H1 (cell line): ENCODE measurements at regions not wholly inside any gene's neighbourhood (a gene's known extent, or its start where the extent isn't known, plus 50 kb on each side); places are given as distances from the start of the nearest gene placed in this dataset.

Source experiments
- CTCF ChIA-PET: fragments of 300-600 bp; sonication (Branson Sonifier 250); formaldehyde crosslinking; loops from one replicate; lab custom pipeline; 2021; ENCODE audit not compliant: partially characterized antibody; lab: Charles Lee
- POLR2A ChIA-PET: fragments of 300-600 bp; sonication (Branson Sonifier 250); formaldehyde crosslinking; loops from one replicate; lab custom pipeline; 2021; ENCODE audit warnings: inconsistent platforms; ENCODE audit not compliant: partially characterized antibody; lab: Charles Lee
- DNase-seq, 2 experiments: peaks; one replicate each; pipeline versions ENCODE4 v3.0.0 to v3.0.0-alpha.2; 2010 to 2022; ENCODE audit warnings: low spot score in 2 of 2, low read depth in 1 of 2, mixed read lengths in 1 of 2
- FAIRE-seq: peaks from 2 replicates; lab custom pipeline; 2011; peaks lifted over from hg19 to GRCh38; lab: Jason Lieb, UNC
- H2AFZ ChIP-seq: 2 replicates; pipeline ENCODE4 v1.8.1; 2012; ENCODE audit warnings: low read length, inconsistent platforms
- H2AK5ac ChIP-seq: 2 replicates; pipeline ENCODE4 v1.6.1; 2013; ENCODE audit warnings: low read depth, low read length
- H2BK120ac ChIP-seq: replicated peaks from 2 replicates; pipeline ENCODE3; 2013; ENCODE audit warnings: low read depth, low read length, inconsistent platforms
- H2BK12ac ChIP-seq: 2 replicates; pipeline ENCODE4 v1.6.1; 2013; ENCODE audit warnings: low read depth, low read length
- H2BK15ac ChIP-seq: 2 replicates; pipeline ENCODE4 v1.6.1; 2013; ENCODE audit warnings: low read length
- H2BK20ac ChIP-seq: 2 replicates; pipeline ENCODE4 v1.6.1; 2013; ENCODE audit warnings: low read length
- H2BK5ac ChIP-seq: 2 replicates; pipeline ENCODE4 v1.6.1; 2013; ENCODE audit warnings: low read depth, low read length
- H3K14ac ChIP-seq: 2 replicates; pipeline ENCODE4 v1.6.1; 2013; ENCODE audit warnings: inconsistent platforms; ENCODE audit not compliant: insufficient read length
- H3K18ac ChIP-seq: 2 replicates; pipeline ENCODE4 v1.6.1; 2013; ENCODE audit warnings: low read length; ENCODE audit errors: extremely low read depth
- H3K23ac ChIP-seq: 2 replicates; pipeline ENCODE4 v1.6.1; 2013; ENCODE audit warnings: inconsistent platforms; ENCODE audit not compliant: insufficient read length
- H3K23me2 ChIP-seq: 2 replicates; pipeline ENCODE4 v1.6.1; 2013; ENCODE audit warnings: low read depth, low read length
- H3K27ac ChIP-seq: 2 replicates; pipeline ENCODE4 v1.6.1; 2011; ENCODE audit warnings: low read depth, low read length, inconsistent platforms
- H3K27me3 ChIP-seq, 4 experiments: replicated peaks in 1 of 4; 1 replicate in 1 of 4; 2 replicates in 3 of 4; pipeline versions ENCODE4 v1.6.1 to v1.8.1; 2011 to 2013; ENCODE audit warnings: low read length in 3 of 4, mild to moderate bottlenecking in 3 of 4, inconsistent platforms in 2 of 4, mixed read lengths in 2 of 4, moderate library complexity in 1 of 4; ENCODE audit not compliant: control insufficient read depth in 3 of 4, insufficient read depth in 3 of 4; ENCODE audit errors: extremely low read depth in 1 of 4
- H3K36me3 ChIP-seq, 4 experiments: 2 replicates each; pipeline versions ENCODE4 v1.6.1 to v1.8.1; 2011 to 2013; ENCODE audit warnings: mild to moderate bottlenecking in 4 of 4, low read length in 3 of 4, moderate library complexity in 2 of 4, control low read depth in 1 of 4, inconsistent platforms in 1 of 4; ENCODE audit not compliant: insufficient read depth in 4 of 4, control insufficient read depth in 2 of 4
- H3K4ac ChIP-seq: replicated peaks from 2 replicates; pipeline ENCODE3; 2013; ENCODE audit warnings: low read length, low read depth, mixed read lengths, inconsistent platforms; ENCODE audit not compliant: insufficient read length
- H3K4me1 ChIP-seq, 4 experiments: replicated peaks in 1 of 4; 1 replicate in 1 of 4; 2 replicates in 3 of 4; pipeline versions ENCODE4 v1.6.1 to v1.8.1; 2011 to 2013; ENCODE audit warnings: low read length in 3 of 4, inconsistent platforms in 2 of 4, mixed read lengths in 1 of 4; ENCODE audit not compliant: insufficient read depth in 4 of 4, control insufficient read depth in 3 of 4
- H3K4me2 ChIP-seq, 2 experiments: 2 replicates each; pipeline versions ENCODE4 v1.6.1 to v1.8.1; 2011 to 2013; ENCODE audit warnings: low read depth in 2 of 2, low read length in 2 of 2, control low read depth in 1 of 2, inconsistent platforms in 1 of 2, mild to moderate bottlenecking in 1 of 2; ENCODE audit not compliant: insufficient read depth in 1 of 2
- H3K4me3 ChIP-seq, 4 experiments: fragments of 200-600, 300-600 bp in 1 of 4; sonication (generic), shearing (Covaris generic), sonication (Bioruptor Twin) in 1 of 4; 2 replicates each; pipeline versions ENCODE4 v1.5.1 to v1.8.1; 2011 to 2016; ENCODE audit warnings: low read length in 4 of 4, low read depth in 3 of 4, control low read depth in 2 of 4, inconsistent platforms in 2 of 4, mild to moderate bottlenecking in 2 of 4, mixed read lengths in 1 of 4, moderate library complexity in 1 of 4; ENCODE audit not compliant: insufficient read depth in 2 of 4; ENCODE audit errors: extremely low read depth in 1 of 4
- H3K56ac ChIP-seq: replicated peaks from 2 replicates; pipeline ENCODE3; 2013; ENCODE audit warnings: low read depth, mild to moderate bottlenecking, mixed read lengths, low read length, inconsistent platforms; ENCODE audit not compliant: insufficient read length
- H3K79me1 ChIP-seq: 2 replicates; pipeline ENCODE4 v1.6.1; 2013; ENCODE audit warnings: low read depth, low read length, control low read depth
- H3K79me2 ChIP-seq, 2 experiments: 2 replicates each; pipeline versions ENCODE4 v1.6.1 to v1.8.1; 2012 to 2013; ENCODE audit warnings: low read length in 2 of 2, mild to moderate bottlenecking in 2 of 2, inconsistent platforms in 1 of 2; ENCODE audit not compliant: insufficient read depth in 2 of 2, control insufficient read depth in 1 of 2
- H3K9ac ChIP-seq, 4 experiments: replicated peaks in 1 of 4; 1 replicate in 1 of 4; 2 replicates in 3 of 4; pipeline versions ENCODE4 v1.6.1 to v1.8.1; 2011 to 2013; ENCODE audit warnings: low read depth in 3 of 4, low read length in 3 of 4, control low read depth in 2 of 4, mild to moderate bottlenecking in 2 of 4, moderate library complexity in 2 of 4, inconsistent platforms in 1 of 4; ENCODE audit errors: extremely low read depth in 1 of 4
- H3K9me3 ChIP-seq, 2 experiments: 2 replicates each; pipeline versions ENCODE4 v1.6.1 to v1.8.1; 2012 to 2013; ENCODE audit warnings: mild to moderate bottlenecking in 2 of 2, moderate library complexity in 2 of 2, control low read depth in 1 of 2, inconsistent platforms in 1 of 2, low read depth in 1 of 2, low read length in 1 of 2, mixed read lengths in 1 of 2; ENCODE audit not compliant: insufficient read depth in 2 of 2
- H4K20me1 ChIP-seq, 2 experiments: replicated peaks in 1 of 2; 2 replicates each; pipeline versions ENCODE3 to v1.8.1; 2011 to 2013; ENCODE audit warnings: inconsistent platforms in 2 of 2, low read length in 2 of 2, mild to moderate bottlenecking in 1 of 2; ENCODE audit not compliant: insufficient read depth in 2 of 2, control insufficient read depth in 1 of 2
- H4K5ac ChIP-seq: 2 replicates; pipeline ENCODE4 v1.6.1; 2013; ENCODE audit warnings: low read length, low read depth, mixed read lengths, inconsistent platforms; ENCODE audit not compliant: insufficient read length
- H4K8ac ChIP-seq: 2 replicates; pipeline ENCODE4 v1.8.0; 2013; ENCODE audit warnings: mild to moderate bottlenecking, moderate library complexity, low read length, inconsistent platforms; ENCODE audit not compliant: insufficient read depth; ENCODE audit errors: extremely low read depth
- H4K91ac ChIP-seq: replicated peaks from 2 replicates; pipeline ENCODE3; 2013; ENCODE audit warnings: low read length, mixed read lengths, inconsistent platforms; ENCODE audit not compliant: insufficient read length
- CHD1 ChIP-seq: IDR thresholded peaks from 2 replicates; pipeline ENCODE4 v1.6.1; 2012; ENCODE audit warnings: low read depth, low read length, improper control_type of control experiment
- CTBP2 ChIP-seq: IDR thresholded peaks from 2 replicates; pipeline ENCODE4 v1.7.0; 2011; ENCODE audit warnings: borderline replicate concordance, mild to moderate bottlenecking, moderate library complexity, mixed read lengths, low read length; ENCODE audit not compliant: insufficient read depth, insufficient read length
- EP300 ChIP-seq, 2 experiments: IDR thresholded peaks; 1 replicate in 1 of 2; 2 replicates in 1 of 2; pipeline ENCODE4 v1.6.1; 2011 to 2012; ENCODE audit warnings: low read depth in 2 of 2, low read length in 2 of 2, mild to moderate bottlenecking in 2 of 2, borderline replicate concordance in 1 of 2, inconsistent platforms in 1 of 2, moderate library complexity in 1 of 2
- GABPA ChIP-seq: IDR thresholded peaks from 2 replicates; pipeline ENCODE4 v1.6.1; 2011; ENCODE audit warnings: mild to moderate bottlenecking, low read length, moderate library complexity, borderline replicate concordance; ENCODE audit not compliant: insufficient read depth
- KDM1A ChIP-seq: fragments of 200-600, 300-600 bp; sonication (generic); IDR thresholded peaks from 2 replicates; pipeline ENCODE4 v1.7.1; 2016; ENCODE audit warnings: mild to moderate bottlenecking, low read length, borderline replicate concordance
- SP1 ChIP-seq: IDR thresholded peaks from 2 replicates; pipeline ENCODE4 v1.6.1; 2011; ENCODE audit warnings: low read depth, low read length
- SP2 ChIP-seq: IDR thresholded peaks from 2 replicates; pipeline ENCODE4 v1.6.1; 2012; ENCODE audit warnings: mild to moderate bottlenecking, low read length, inconsistent platforms
- SUZ12 ChIP-seq: fragments of 200-600 bp; sonication (generic); IDR thresholded peaks from 2 replicates; pipeline ENCODE4 v1.6.1; 2012; ENCODE audit warnings: mild to moderate bottlenecking, inconsistent platforms, low read length, moderate library complexity, mixed read lengths
- WGBS, 2 experiments: shearing (Covaris generic) in 1 of 2; methylation state at CpG; one replicate each; pipeline versions ENCODE4 v1.1.6 to v1.1.7; 2013 to 2015; ENCODE audit warnings: low lambda C conversion rate in 2 of 2, mixed read lengths in 2 of 2, inconsistent platforms in 1 of 2, low coverage in 1 of 2, missing lambda C conversion rate in 1 of 2; ENCODE audit not compliant: insufficient replicate concordance in 2 of 2, insufficient coverage in 1 of 2, insufficient read length in 1 of 2; ENCODE audit errors: extremely low coverage in 1 of 2, missing lambda C conversion rate in 1 of 2; 5-methylcytosine and 5-hydroxymethylcytosine counted together

DNA sequence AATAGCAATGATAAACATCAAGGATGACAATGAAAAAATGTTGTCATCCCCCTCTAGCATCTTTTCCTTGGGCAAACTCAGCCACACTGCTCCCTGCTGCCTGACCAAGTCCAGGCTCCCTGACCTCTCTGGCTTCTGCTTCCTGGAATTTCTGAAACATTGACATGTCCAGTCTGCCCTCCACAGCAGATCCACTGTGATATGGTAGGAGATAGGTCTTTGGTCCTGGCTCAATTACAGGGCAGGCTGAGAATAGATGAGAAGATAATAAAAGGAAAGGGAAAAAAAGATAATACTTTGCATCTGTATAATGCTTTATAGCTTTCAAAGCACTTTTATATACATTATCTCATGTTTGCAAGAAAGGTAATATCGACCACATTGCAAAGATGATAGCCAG lies 417.7 kb downstream of the BUD13 start:
- ChIA-PET CTCF (interaction anchor here (0.7 to 1.3 kb wide), 3 partner anchors 130 to 149 kb away, joined by 3 to 4 read pairs (median 3); no protein-coding TSS in a partner anchor), POLR2A (no interaction called here)
- no peak overlapping the region for H3K18ac ChIP-seq
- H2BK5ac ChIP-seq, result 0 out of 2 replicates have a peak overlapping the region, but pooled peaks have one; percentile 10
- no peaks in the 10 kb centered on the region for H4K20me1 ChIP-seq
- H3K79me1 ChIP-seq, result peaks cover 5% of the 10 kb centered on the region
- DNase-seq (no peak), FAIRE-seq (no peak)
- H2AK5ac ChIP-seq, result no peak overlapping the region
- H4K91ac ChIP-seq, result no peak overlapping the region
- H3K36me3 ChIP-seq, result no peaks in the 10 kb centered on the region
- no peak overlapping the region for H3K14ac ChIP-seq
- no peak overlapping the region for H3K4me3 ChIP-seq
- H3K23me2 ChIP-seq, result no peaks in the 10 kb centered on the region; the same call in 1 of the 2 replicates
- no peaks in the 10 kb centered on the region for H3K27me3 ChIP-seq
- H4K8ac ChIP-seq, result no peak overlapping the region
- no peak overlapping the region for H3K27ac ChIP-seq
- 88% methylated on average over 1 of the region's 1 CpG; no CpG with 5 or more reads in 1 of the 2 experiments for WGBS, 2 experiments
- H3K4me2 ChIP-seq, result no peak overlapping the region
- H3K4ac ChIP-seq, result no peak overlapping the region
- H3K23ac ChIP-seq, result no peak overlapping the region
- no peak overlapping the region for H4K5ac ChIP-seq
- H2BK12ac ChIP-seq, result no peak overlapping the region
- no peaks in the 10 kb centered on the region for H3K9me3 ChIP-seq
- H2AFZ ChIP-seq, result no peak overlapping the region
- H3K9ac ChIP-seq, result no peak overlapping the region
- H2BK120ac ChIP-seq, result no peak overlapping the region
- H2BK20ac ChIP-seq, result no peak overlapping the region
- H3K79me2 ChIP-seq, result no peaks in the 10 kb centered on the region
- peaks cover 0 to 15% (median 8%) of the 10 kb centered on the region in 4 experiments; a peak in 6 of 7 replicates for H3K4me1 ChIP-seq
- no peak overlapping the region for H2BK15ac ChIP-seq
- no peak overlapping the region for H3K56ac ChIP-seq
- TF ChIP-seq KDM1A (no peak), CTBP2 (no peak), GABPA (no peak), SUZ12 (no peak), CHD1 (no peak), SP2 (no peak), EP300 (IDR thresholded peaks at IDR 0.05; ENCODE audit: borderline replicate concordance in 1 of 2, low read depth in 2 of 2, low read length in 2 of 2) (no peak), SP1 (no peak)
